Trophoblast cell (in vitro differentiated cells and primary cell): ENCODE measurements at regions not wholly inside any gene's neighbourhood (a gene's known extent, or its start where the extent isn't known, plus 50 kb on each side); places are given as distances from the start of the nearest gene placed in this dataset.
A peak's percentile ranks its signal among the peaks of the same experiment; 100 is the strongest.

Experiments
- DNase-seq, 2 donors: peaks; one replicate each; pipeline ENCODE4 v3.0.0-alpha.2; 2016
- H2AFZ ChIP-seq: 2 replicates; pipeline ENCODE4 v1.6.1; 2013; ENCODE audit warnings: low read length, moderate library complexity, mild to moderate bottlenecking; ENCODE audit not compliant: insufficient read depth, poor library complexity
- H2AK5ac ChIP-seq: 2 replicates; pipeline ENCODE4 v1.6.1; 2013; ENCODE audit warnings: mild to moderate bottlenecking, low read length
- H2BK120ac ChIP-seq: 2 replicates; pipeline ENCODE4 v1.6.1; 2013; ENCODE audit warnings: low read length, mild to moderate bottlenecking, moderate library complexity; ENCODE audit not compliant: insufficient read depth, poor library complexity
- H2BK12ac ChIP-seq: 2 replicates; pipeline ENCODE4 v1.6.1; 2013; ENCODE audit warnings: mild to moderate bottlenecking, low read length, moderate library complexity
- H2BK5ac ChIP-seq: 2 replicates; pipeline ENCODE4 v1.6.1; 2013; ENCODE audit warnings: low read length, low read depth, moderate library complexity, mild to moderate bottlenecking; ENCODE audit not compliant: poor library complexity
- H3K14ac ChIP-seq: 2 replicates; pipeline ENCODE4 v1.6.1; 2013; ENCODE audit warnings: mild to moderate bottlenecking, low read length
- H3K18ac ChIP-seq: 2 replicates; pipeline ENCODE4 v1.6.1; 2013; ENCODE audit warnings: mild to moderate bottlenecking, low read length
- H3K23ac ChIP-seq: 2 replicates; pipeline ENCODE4 v1.6.1; 2013; ENCODE audit warnings: low read length
- H3K27ac ChIP-seq: 2 replicates; pipeline ENCODE4 v1.5.1; 2013; ENCODE audit warnings: low read depth, mild to moderate bottlenecking, inconsistent platforms, low read length, moderate library complexity
- H3K27me3 ChIP-seq: 2 replicates; pipeline ENCODE4 v1.6.1; 2013; ENCODE audit warnings: inconsistent platforms, mild to moderate bottlenecking, low read length, moderate library complexity; ENCODE audit not compliant: insufficient read depth
- H3K36me3 ChIP-seq, 2 experiments: 1 replicate in 1 of 2; 2 replicates in 1 of 2; pipeline ENCODE4 v1.6.1; 2013; ENCODE audit warnings: low read length in 2 of 2, mild to moderate bottlenecking in 2 of 2, moderate library complexity in 1 of 2; ENCODE audit not compliant: insufficient read depth in 2 of 2, control insufficient read depth in 1 of 2
- H3K4ac ChIP-seq: 2 replicates; pipeline ENCODE4 v1.6.1; 2013; ENCODE audit warnings: low read depth, mild to moderate bottlenecking, low read length, moderate library complexity
- H3K4me1 ChIP-seq, 2 experiments: 1 replicate in 1 of 2; 2 replicates in 1 of 2; pipeline ENCODE4 v1.6.1; 2013; ENCODE audit warnings: low read length in 2 of 2, mild to moderate bottlenecking in 2 of 2, moderate library complexity in 1 of 2; ENCODE audit not compliant: insufficient read depth in 2 of 2, control insufficient read depth in 1 of 2
- H3K4me2 ChIP-seq: 2 replicates; pipeline ENCODE4 v1.6.1; 2013; ENCODE audit warnings: inconsistent platforms, mild to moderate bottlenecking, low read length, moderate library complexity
- H3K4me3 ChIP-seq: 2 replicates; pipeline ENCODE4 v1.5.1; 2013; ENCODE audit warnings: mild to moderate bottlenecking, low read depth, low read length, inconsistent platforms
- H3K79me1 ChIP-seq: one replicate; pipeline ENCODE4 v1.6.1; 2013; ENCODE audit warnings: low read length
- H3K79me2 ChIP-seq: 2 replicates; pipeline ENCODE4 v1.6.1; 2013; ENCODE audit warnings: low read length, mild to moderate bottlenecking; ENCODE audit not compliant: control insufficient read depth, insufficient read depth, poor library complexity
- H3K9ac ChIP-seq: 2 replicates; pipeline ENCODE4 v1.6.1; 2013; ENCODE audit warnings: mild to moderate bottlenecking, low read length
- H3K9me3 ChIP-seq: 2 replicates; pipeline ENCODE4 v1.6.1; 2013; ENCODE audit warnings: low read depth, mild to moderate bottlenecking, control low read depth, inconsistent platforms, low read length; ENCODE audit not compliant: insufficient read depth
- H4K12ac ChIP-seq: 2 replicates; pipeline ENCODE4 v1.6.1; 2013; ENCODE audit warnings: low read depth, mild to moderate bottlenecking, low read length, moderate library complexity
- H4K8ac ChIP-seq: 2 replicates; pipeline ENCODE4 v1.6.1; 2013; ENCODE audit warnings: low read depth, mild to moderate bottlenecking, low read length, moderate library complexity
- H4K91ac ChIP-seq: one replicate; pipeline ENCODE4 v1.6.1; 2013; ENCODE audit warnings: low read depth, mild to moderate bottlenecking, low read length, moderate library complexity
- WGBS: extraction: QIAGEN DNeasy Blood & Tissue Kit; methylation state at CpG from one replicate; pipeline ENCODE4 v1.1.7; 2013; ENCODE audit warnings: missing lambda C conversion rate; ENCODE audit not compliant: insufficient read length, insufficient coverage; ENCODE audit errors: extremely low coverage; 5-methylcytosine and 5-hydroxymethylcytosine counted together

- Histone ChIP-seq H3K23ac (no peak overlapping the region), H2BK12ac (peak overlapping the region; percentile 76)
Measured at GRCh38 chr9:85248514-85249312, 493.0 kb downstream of the AGTPBP1 start.

DNA sequence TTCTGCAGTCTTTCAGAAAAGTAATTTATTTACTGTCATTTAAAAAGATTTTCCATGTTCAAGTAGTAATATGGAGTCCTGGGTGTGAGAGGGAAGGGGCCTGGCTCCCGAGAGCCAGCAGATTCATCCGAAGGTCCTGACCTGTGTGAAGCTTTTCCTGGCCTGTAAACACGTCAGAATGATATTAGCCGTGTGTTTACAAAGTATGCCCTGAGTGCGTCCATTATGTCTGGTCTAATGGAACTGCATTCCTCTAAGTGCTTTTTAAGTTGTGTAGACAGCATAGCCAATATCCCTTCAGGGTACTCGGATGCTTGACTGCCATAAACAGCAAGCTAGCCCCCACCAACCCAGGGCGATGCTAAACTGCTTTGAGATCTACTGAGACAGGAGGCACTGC is 495.2 kb downstream of the AGTPBP1 start:
- H3K18ac ChIP-seq, result no peak overlapping the region
- H3K9ac ChIP-seq, result no peak overlapping the region

More at GRCh38 chr9:85248514-85249312, 493.0 kb downstream of the AGTPBP1 start:
- Histone ChIP-seq H3K9me3 (peaks cover 2% of the 10 kb centered on the region), H3K27ac (peak overlapping the region; percentile 63), H3K4me3 (peak overlapping the region; percentile 3), H3K14ac (peak overlapping the region; percentile 27), H3K79me1 (peaks cover 14% of the 10 kb centered on the region), H2BK5ac (peak overlapping the region; percentile 45), H3K18ac (peak overlapping the region; percentile 19), H3K9ac (no peak overlapping the region), H3K4ac (no peak overlapping the region), H3K36me3 (no peaks in the 10 kb centered on the region), H4K8ac (no peak overlapping the region), H2AK5ac (no peak overlapping the region), H2AFZ (peak overlapping the region; percentile 5), H4K12ac (no peak overlapping the region), H3K4me2 (no peak overlapping the region), H3K4me1 (peaks cover 11 to 16% of the 10 kb centered on the region in 2 experiments), H2BK120ac (peak overlapping the region; percentile 23), H3K79me2 (no peaks in the 10 kb centered on the region), H3K27me3 (no peaks in the 10 kb centered on the region), H4K91ac (peak overlapping the region; percentile 77)
- peak; percentile 70 to 82 for DNase-seq
- no CpG with 5 or more reads among the region's 2 CpGs for WGBS

GRCh38 chr9:85244856-85245255 is 496.9 kb downstream of the AGTPBP1 start:
- WGBS, result no CpG with 5 or more reads among the region's 5 CpGs
- Histone ChIP-seq H3K4ac (no peak overlapping the region), H2BK5ac (no peak overlapping the region)

More for the DNA sequence above, 495.2 kb downstream of the AGTPBP1 start:
- H3K27ac ChIP-seq, result peak overlapping the region; percentile 69
- no peak overlapping the region for H3K4ac ChIP-seq
- peak overlapping the region; percentile 7 for H3K4me2 ChIP-seq
- H2BK5ac ChIP-seq, result no peak overlapping the region
- H3K23ac ChIP-seq, result no peak overlapping the region
- H3K27me3 ChIP-seq, result no peaks in the 10 kb centered on the region
- H3K4me1 ChIP-seq, result peaks cover 14 to 16% of the 10 kb centered on the region in 2 experiments
- no peak overlapping the region for H2AFZ ChIP-seq
- H4K12ac ChIP-seq, result no peak overlapping the region
- H3K36me3 ChIP-seq, result no peaks in the 10 kb centered on the region
- H2AK5ac ChIP-seq, result no peak overlapping the region
- no peaks in the 10 kb centered on the region for H3K79me2 ChIP-seq
- H2BK120ac ChIP-seq, result no peak overlapping the region
- no peak overlapping the region for H3K14ac ChIP-seq
- H3K79me1 ChIP-seq, result peaks cover 14% of the 10 kb centered on the region
- no peak overlapping the region for H4K8ac ChIP-seq
- no peak overlapping the region for H4K91ac ChIP-seq
- H2BK12ac ChIP-seq, result no peak overlapping the region
- H3K4me3 ChIP-seq, result no peak overlapping the region
- WGBS, result no CpG with 5 or more reads among the region's 7 CpGs
- H3K9me3 ChIP-seq, result peaks cover 2% of the 10 kb centered on the region
- DNase-seq, result no peak

DNA sequence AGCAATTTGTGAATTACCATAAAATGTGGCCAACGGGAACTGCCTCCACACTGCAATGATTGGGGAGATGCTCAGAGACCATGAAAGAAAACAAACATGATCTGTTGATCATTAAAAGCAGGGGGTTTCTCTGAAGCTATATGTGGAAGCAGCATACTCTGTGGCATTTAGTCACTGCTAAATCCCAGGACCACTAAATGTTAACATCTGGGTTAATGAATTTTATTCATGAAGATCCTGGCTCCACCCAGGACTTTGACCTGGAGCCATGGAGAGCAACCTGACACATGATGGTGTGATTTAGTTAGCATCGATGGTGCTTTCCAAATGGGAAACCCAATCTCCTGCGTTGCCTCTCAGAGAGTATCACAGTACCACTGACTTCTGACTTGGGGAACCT is 497.8 kb downstream of the AGTPBP1 start:
- Histone ChIP-seq H3K4me3 (no peak overlapping the region), H4K8ac (no peak overlapping the region), H2AFZ (no peak overlapping the region), H3K27me3 (no peaks in the 10 kb centered on the region), H2BK5ac (no peak overlapping the region), H3K79me2 (no peaks in the 10 kb centered on the region), H4K12ac (no peak overlapping the region), H3K23ac (no peak overlapping the region), H3K18ac (no peak overlapping the region), H3K36me3 (no peaks in the 10 kb centered on the region), H3K4ac (no peak overlapping the region), H2AK5ac (peak overlapping the region; percentile 72), H2BK120ac (no peak overlapping the region), H3K14ac (no peak overlapping the region), H3K4me2 (no peak overlapping the region), H3K9ac (no peak overlapping the region), H3K9me3 (no peaks in the 10 kb centered on the region), H3K79me1 (peaks cover 3% of the 10 kb centered on the region), H2BK12ac (peak overlapping the region; percentile 87), H3K27ac (peak overlapping the region; percentile 11), H3K4me1 (peaks cover 6 to 8% of the 10 kb centered on the region in 2 experiments), H4K91ac (peak overlapping the region; percentile 84)
- DNase-seq, result no peak
- WGBS, result no CpG with 5 or more reads among the region's 3 CpGs

More at GRCh38 chr9:85244856-85245255, 496.9 kb downstream of the AGTPBP1 start:
- Histone ChIP-seq H2AFZ (no peak overlapping the region), H3K36me3 (no peaks in the 10 kb centered on the region), H3K14ac (no peak overlapping the region), H3K23ac (no peak overlapping the region), H3K18ac (no peak overlapping the region), H3K4me2 (no peak overlapping the region), H3K4me3 (no peak overlapping the region), H4K8ac (no peak overlapping the region), H3K79me1 (peaks cover 11% of the 10 kb centered on the region), H2BK120ac (no peak overlapping the region), H2BK12ac (no peak overlapping the region), H3K4me1 (peaks cover 14 to 16% of the 10 kb centered on the region in 2 experiments), H3K9ac (no peak overlapping the region), H3K79me2 (no peaks in the 10 kb centered on the region), H2AK5ac (no peak overlapping the region), H3K27ac (no peak overlapping the region), H4K12ac (no peak overlapping the region), H3K27me3 (no peaks in the 10 kb centered on the region), H3K9me3 (peaks cover 2% of the 10 kb centered on the region), H4K91ac (no peak overlapping the region)
- DNase-seq, result no peak
